A673 (cell line): ENCODE measurements at regions not wholly inside any gene's neighbourhood (a gene's known extent, or its start where the extent isn't known, plus 50 kb on each side); places are given as distances from the start of the nearest gene placed in this dataset.

ENCODE experiments used
- BruUV-seq: library from RNA; stranded (reverse); fragments of 400-500 nt; replicated peaks from 2 replicates; lab custom pipeline; 2021; lab: Mats Ljungman, UMichigan
- CTCF ChIA-PET: fragments of 300-600 bp; sonication (Branson Sonifier 250); formaldehyde crosslinking; loops from one replicate; lab custom pipeline; 2022; ENCODE audit warnings: antibody characterized with exemption; lab: Charles Lee
- POLR2A ChIA-PET: fragments of 300-600 bp; sonication (Branson Sonifier 250); formaldehyde crosslinking; loops from one replicate; lab custom pipeline; 2022; ENCODE audit warnings: antibody characterized with exemption; ENCODE audit not compliant: low non-redundant PET; lab: Charles Lee
- DNase-seq: peaks from one replicate; pipeline ENCODE4 v3.0.0-alpha.2; 2015; ENCODE audit warnings: low spot score
- H3K27ac ChIP-seq: fragments of 200-600 bp; sonication (generic); 2 replicates; pipeline ENCODE4 v1.5.1; 2016; ENCODE audit warnings: mixed run types, low read depth, mild to moderate bottlenecking, mixed read lengths, antibody characterized with exemption, low read length; ENCODE audit not compliant: poor library complexity, severe bottlenecking
- H3K27me3 ChIP-seq: fragments of 200-600 bp; sonication (generic); replicated peaks from 2 replicates; pipeline ENCODE4 v1.6.1; 2017; ENCODE audit warnings: mixed run types, low read depth, mild to moderate bottlenecking, mixed read lengths, antibody characterized with exemption, low read length; ENCODE audit not compliant: insufficient read depth, poor library complexity
- H3K36me3 ChIP-seq: fragments of 200-600 bp; sonication (generic); 2 replicates; pipeline ENCODE4 v1.6.1; 2016; ENCODE audit warnings: mixed run types, mild to moderate bottlenecking, mixed read lengths, antibody characterized with exemption, low read length; ENCODE audit not compliant: insufficient read depth, poor library complexity, severe bottlenecking
- H3K4me1 ChIP-seq: fragments of 200-600 bp; sonication (generic); 2 replicates; pipeline ENCODE4 v1.6.1; 2017; ENCODE audit warnings: mixed run types, mild to moderate bottlenecking, mixed read lengths, antibody characterized with exemption, low read length; ENCODE audit not compliant: insufficient read depth, poor library complexity, severe bottlenecking
- H3K4me3 ChIP-seq: fragments of 200-600 bp; sonication (generic); 2 replicates; pipeline ENCODE4 v1.5.1; 2016; ENCODE audit warnings: low read depth, mixed run types, mild to moderate bottlenecking, mixed read lengths, low read length; ENCODE audit not compliant: poor library complexity, severe bottlenecking
- H3K9me3 ChIP-seq: fragments of 200-600 bp; sonication (generic); 2 replicates; pipeline ENCODE4 v1.6.1; 2016; ENCODE audit warnings: mixed run types, low read depth, mild to moderate bottlenecking, mixed read lengths, antibody characterized with exemption, low read length; ENCODE audit not compliant: poor library complexity, severe bottlenecking
- EZH2 ChIP-seq: fragments of 200-600 bp; sonication (generic); IDR thresholded peaks from 2 replicates; pipeline ENCODE4 v1.6.1; 2017; ENCODE audit warnings: borderline replicate concordance, low read depth, mild to moderate bottlenecking, mixed read lengths, antibody characterized with exemption, low read length; ENCODE audit not compliant: poor library complexity, severe bottlenecking
- intact Hi-C: fragments of 100-400 bp; cut with micrococcal nuclease; formaldehyde crosslinking; loops from one replicate; pipeline ENCODE4 v1.10.0; 2022; ENCODE audit not compliant: unreplicated experiment
- TF ChIP-seq, protein P1 (sequence below): fragments of 300-800, 200-600 bp; sonication (generic); conservative IDR thresholded peaks from 2 replicates; pipeline ENCODE4 v1.5.1; 2017; ENCODE audit warnings: low read depth, mild to moderate bottlenecking, antibody characterized with exemption, low read length, moderate library complexity, mixed read lengths

DNA sequence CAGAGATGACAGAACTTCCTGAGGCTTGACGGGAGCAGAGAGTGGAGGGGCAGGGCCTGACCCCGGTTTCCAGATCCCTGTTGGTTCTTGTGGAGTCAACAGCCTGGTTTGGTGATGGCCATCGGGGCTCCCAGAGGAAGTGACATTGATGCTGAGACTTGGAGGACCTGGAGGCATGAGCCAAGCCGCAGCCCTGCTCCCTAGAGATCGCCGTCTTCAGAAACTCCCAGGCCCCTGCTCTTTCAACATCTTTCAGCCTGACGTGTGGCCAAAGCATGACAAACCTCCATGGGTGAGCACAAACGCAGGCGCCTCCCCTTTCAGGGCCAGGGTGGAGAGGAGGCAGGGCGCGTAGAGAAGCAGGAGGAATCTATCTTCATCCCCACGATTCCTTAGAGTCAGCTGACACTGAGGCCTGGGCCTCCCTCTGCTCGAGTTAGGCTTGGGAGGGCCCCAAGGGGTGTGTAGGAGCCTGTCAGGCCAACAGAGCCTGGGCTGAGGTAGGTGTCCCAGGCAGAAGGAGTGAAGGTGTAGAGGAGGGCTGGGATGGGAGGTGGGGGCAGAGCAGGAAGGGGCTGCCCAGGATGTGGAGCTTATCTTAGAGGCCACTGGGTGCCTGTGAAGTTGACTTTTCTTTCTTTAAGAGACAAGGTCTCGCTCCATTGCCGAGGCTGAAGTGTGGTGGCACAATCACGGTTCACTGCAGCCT lies 56.1 kb upstream of the MED9 start:
- DNase-seq, result no peak
- H3K27ac ChIP-seq, result no peak overlapping the region
- TF ChIP-seq EZH2, result no peak
- TF ChIP-seq, protein P1, sequence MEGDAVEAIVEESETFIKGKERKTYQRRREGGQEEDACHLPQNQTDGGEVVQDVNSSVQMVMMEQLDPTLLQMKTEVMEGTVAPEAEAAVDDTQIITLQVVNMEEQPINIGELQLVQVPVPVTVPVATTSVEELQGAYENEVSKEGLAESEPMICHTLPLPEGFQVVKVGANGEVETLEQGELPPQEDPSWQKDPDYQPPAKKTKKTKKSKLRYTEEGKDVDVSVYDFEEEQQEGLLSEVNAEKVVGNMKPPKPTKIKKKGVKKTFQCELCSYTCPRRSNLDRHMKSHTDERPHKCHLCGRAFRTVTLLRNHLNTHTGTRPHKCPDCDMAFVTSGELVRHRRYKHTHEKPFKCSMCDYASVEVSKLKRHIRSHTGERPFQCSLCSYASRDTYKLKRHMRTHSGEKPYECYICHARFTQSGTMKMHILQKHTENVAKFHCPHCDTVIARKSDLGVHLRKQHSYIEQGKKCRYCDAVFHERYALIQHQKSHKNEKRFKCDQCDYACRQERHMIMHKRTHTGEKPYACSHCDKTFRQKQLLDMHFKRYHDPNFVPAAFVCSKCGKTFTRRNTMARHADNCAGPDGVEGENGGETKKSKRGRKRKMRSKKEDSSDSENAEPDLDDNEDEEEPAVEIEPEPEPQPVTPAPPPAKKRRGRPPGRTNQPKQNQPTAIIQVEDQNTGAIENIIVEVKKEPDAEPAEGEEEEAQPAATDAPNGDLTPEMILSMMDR, result no peak
- H3K4me1 ChIP-seq, result no peaks in the 10 kb centered on the region
- H3K4me3 ChIP-seq, result no peak overlapping the region
- POLR2A ChIA-PET, result no interaction called here
- no TSS peak for BruUV-seq
- CTCF ChIA-PET, result no interaction called here
- H3K9me3 ChIP-seq, result peaks cover 6% of the 10 kb centered on the region
- intact Hi-C loops, result no loop called here
- no peaks in the 10 kb centered on the region for H3K27me3 ChIP-seq
- no peaks in the 10 kb centered on the region for H3K36me3 ChIP-seq

DNA sequence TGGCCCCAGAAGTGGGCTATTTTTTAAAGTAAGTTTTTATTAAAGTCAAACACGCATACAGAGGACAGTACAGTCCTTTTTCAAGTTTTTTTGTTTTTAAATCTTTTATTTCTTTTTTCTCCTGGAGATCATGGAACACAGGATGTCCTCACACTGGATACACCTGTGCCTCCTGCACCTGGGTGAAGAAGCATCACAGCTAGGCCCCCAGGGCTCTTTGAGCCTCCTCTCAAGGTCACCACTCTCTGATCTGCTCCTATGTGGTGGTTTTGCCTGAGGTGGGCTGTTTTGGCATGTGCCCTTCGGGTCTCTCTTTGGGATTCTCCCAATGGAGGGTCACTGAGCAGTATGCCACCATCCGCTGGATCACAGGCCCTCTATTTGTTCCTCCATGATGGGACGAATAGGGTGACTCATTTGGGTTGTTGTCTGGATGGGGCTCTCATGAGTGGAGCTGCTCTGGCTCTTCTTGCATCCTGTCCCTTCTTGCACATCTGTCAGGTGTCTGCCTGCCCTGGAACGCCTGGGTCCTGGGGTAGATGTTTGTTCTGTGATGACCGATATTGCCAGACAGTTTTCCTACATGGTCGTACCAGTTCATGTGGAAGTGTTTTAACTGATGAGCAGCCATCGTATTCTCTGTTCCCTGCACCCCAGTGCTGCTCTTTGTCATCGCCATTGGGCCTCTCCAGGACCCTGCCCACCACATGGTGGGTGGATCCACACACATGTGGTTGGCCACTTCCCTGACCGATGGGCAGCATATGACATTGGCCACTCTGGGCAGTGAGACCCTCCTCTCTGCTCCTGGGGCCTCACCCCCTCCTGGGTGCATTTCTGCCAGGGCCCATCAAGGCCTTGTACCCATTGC lies 55.2 kb upstream of the MED9 start:
- no peak for DNase-seq
- TF ChIP-seq, protein P1, result no peak
- no peak for TF ChIP-seq EZH2
- ChIA-PET POLR2A (no interaction called here), CTCF (no interaction called here)
- Histone ChIP-seq H3K9me3 (peaks cover 6% of the 10 kb centered on the region), H3K27ac (no peak overlapping the region), H3K4me1 (no peaks in the 10 kb centered on the region), H3K36me3 (no peaks in the 10 kb centered on the region), H3K4me3 (no peak overlapping the region), H3K27me3 (no peaks in the 10 kb centered on the region)
- intact Hi-C loops, result no loop called here
- no TSS peak for BruUV-seq

DNA sequence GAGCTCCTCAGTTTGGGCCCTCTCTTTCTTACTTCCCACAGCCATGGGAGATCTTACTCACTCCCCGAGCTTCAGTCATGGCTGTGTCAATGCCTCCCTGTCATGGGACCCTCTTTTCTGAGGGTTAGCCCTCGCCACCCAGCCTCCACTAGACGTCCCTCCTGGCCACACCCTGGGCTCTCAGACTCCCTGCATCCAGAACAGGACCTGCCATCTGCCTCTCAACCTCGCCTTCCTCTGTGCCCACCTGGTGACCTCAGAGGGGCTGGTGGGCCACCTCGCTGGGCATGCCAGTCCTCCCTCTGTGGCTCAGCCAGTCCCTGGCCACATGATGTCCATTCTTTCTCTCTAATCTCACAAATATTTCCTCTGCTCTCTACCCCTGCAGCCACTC lies 54.6 kb upstream of the MED9 start:
- Histone ChIP-seq H3K4me3 (no peak overlapping the region), H3K36me3 (no peaks in the 10 kb centered on the region), H3K27ac (no peak overlapping the region), H3K27me3 (no peaks in the 10 kb centered on the region), H3K4me1 (no peaks in the 10 kb centered on the region), H3K9me3 (peaks cover 6% of the 10 kb centered on the region)
- intact Hi-C loops, result no loop called here
- no peak for DNase-seq
- BruUV-seq, result no TSS peak
- ChIA-PET POLR2A (no interaction called here), CTCF (no interaction called here)
- TF ChIP-seq EZH2, result no peak
- TF ChIP-seq, protein P1, result no peak
